ENCODE measurements at regions not wholly inside any gene's neighbourhood (a gene's known extent, or its start where the extent isn't known, plus 50 kb on each side); places are given as distances from the start of the nearest gene placed in this dataset.

- DNase-seq: no peak
Observed at GRCh38 chr3:79917561-79917960, 149.8 kb upstream of the ROBO1 start.

- DNase-seq: no peak
Observed at GRCh38 chr3:79910337-79910736, 142.5 kb upstream of the ROBO1 start.

- no peak for DNase-seq
Observed at GRCh38 chr3:79906106-79906505, 138.3 kb upstream of the ROBO1 start.

GRCh38 chr3:79902151-79902550 is 134.4 kb upstream of the ROBO1 start:
- no peak for DNase-seq

- DNase-seq: no peak
Observed at GRCh38 chr3:79898907-79899306, 131.1 kb upstream of the ROBO1 start.

- no peak for DNase-seq
Observed at GRCh38 chr3:79896086-79896485, 128.3 kb upstream of the ROBO1 start.

- no peak for DNase-seq
Observed at GRCh38 chr3:79887213-79887612, 119.4 kb upstream of the ROBO1 start.

- DNase-seq: no peak
Observed at GRCh38 chr3:79886204-79886603, 118.4 kb upstream of the ROBO1 start.

- no peak for DNase-seq
Observed at GRCh38 chr3:79885407-79885806, 117.6 kb upstream of the ROBO1 start.

- DNase-seq: no peak
Observed at GRCh38 chr3:79884354-79884753, 116.6 kb upstream of the ROBO1 start.

GRCh38 chr3:79881431-79881830 is 113.6 kb upstream of the ROBO1 start:
- no peak for DNase-seq

- no peak for DNase-seq
Observed at GRCh38 chr3:79878708-79879107, 110.9 kb upstream of the ROBO1 start.

GRCh38 chr3:79874646-79875045 is 106.8 kb upstream of the ROBO1 start:
- DNase-seq: no peak

GRCh38 chr3:79872483-79872882 is 104.7 kb upstream of the ROBO1 start:
- DNase-seq: no peak

- DNase-seq: no peak
Observed at GRCh38 chr3:79871656-79872055, 103.9 kb upstream of the ROBO1 start.

GRCh38 chr3:79870313-79870620 is 102.5 kb upstream of the ROBO1 start:
- DNase-seq: no peak

- no peak for DNase-seq
Observed at GRCh38 chr3:79869461-79870312, 101.9 kb upstream of the ROBO1 start.

GRCh38 chr3:79866162-79866561 is 98.4 kb upstream of the ROBO1 start:
- DNase-seq: no peak

- DNase-seq: no peak
Observed at GRCh38 chr3:79864077-79864476, 96.3 kb upstream of the ROBO1 start.

- DNase-seq: no peak
Observed at GRCh38 chr3:79848876-79849275, 81.1 kb upstream of the ROBO1 start.

GRCh38 chr3:79847928-79848327 is 80.1 kb upstream of the ROBO1 start:
- no peak for DNase-seq

GRCh38 chr3:79846148-79846933 is 78.5 kb upstream of the ROBO1 start:
- DNase-seq: no peak

GRCh38 chr3:79845546-79845945 is 77.7 kb upstream of the ROBO1 start:
- DNase-seq: no peak

- no peak for DNase-seq
Observed at GRCh38 chr3:79844176-79844575, 76.4 kb upstream of the ROBO1 start.

- DNase-seq: no peak
Observed at GRCh38 chr3:79843180-79843579, 75.4 kb upstream of the ROBO1 start.

All from DMS79 treated with DMSO at 0.1 percent for 48 hours (cell line).